NOMO-1 (cell line): ENCODE measurements at regions not wholly inside any gene's neighbourhood (a gene's known extent, or its start where the extent isn't known, plus 50 kb on each side); places are given as distances from the start of the nearest gene placed in this dataset.

ENCODE experiments used
- DNase-seq, 2 experiments: peaks; one replicate each; lab custom pipeline; 2025; ENCODE audit not compliant: unreplicated experiment in 2 of 2; lab: John Stamatoyannopoulos, UW

- no peak for DNase-seq
Measured at GRCh38 chr19:27896091-27896490, 1316.9 kb downstream of the UQCRFS1 start.

DNA sequence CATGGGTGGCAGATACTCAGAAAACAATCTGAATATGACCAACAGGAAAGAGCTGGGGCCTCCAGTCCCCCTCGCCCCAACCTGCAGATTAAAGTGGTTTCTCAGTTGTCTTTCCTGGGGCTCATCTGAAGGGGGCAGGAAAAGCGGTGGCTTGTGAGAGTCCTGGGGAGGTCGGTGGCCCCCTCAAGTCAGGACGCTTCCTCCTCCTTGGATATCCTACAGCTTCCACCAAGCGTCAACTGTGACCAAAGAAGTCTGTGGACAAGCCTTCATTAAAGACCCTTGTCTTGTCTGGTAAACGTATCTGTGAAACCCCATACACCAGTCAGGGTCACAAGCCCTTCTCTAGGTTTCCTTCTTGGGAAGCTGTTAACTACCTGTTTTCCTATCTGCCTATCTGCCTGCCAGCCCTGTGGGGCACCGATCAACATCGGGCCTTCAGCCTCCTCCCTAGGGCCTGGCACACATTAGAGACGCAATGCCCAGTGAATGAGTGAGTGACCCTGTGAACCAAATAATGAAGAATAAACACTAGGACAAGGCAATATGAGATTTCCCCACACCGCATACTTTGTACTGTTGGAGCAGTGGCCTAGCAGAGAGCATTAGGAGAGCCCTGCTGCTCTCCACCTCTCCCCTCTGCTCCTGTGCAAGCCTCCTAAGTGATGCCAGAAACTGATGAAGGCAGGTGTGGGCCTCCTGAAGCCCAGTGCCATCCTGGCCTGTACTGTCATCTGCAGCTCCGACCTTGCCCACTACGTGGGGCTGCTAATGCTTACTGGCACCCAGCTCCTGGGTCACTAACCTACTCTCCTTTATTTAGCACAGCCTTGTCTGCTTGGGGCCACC lies 1317.8 kb downstream of the UQCRFS1 start:
- no peak for DNase-seq

- no peak for DNase-seq
Measured at GRCh38 chr19:27892500-27892899, 1320.5 kb downstream of the UQCRFS1 start.

- DNase-seq: no peak
Measured at GRCh38 chr19:27891411-27891810, 1321.5 kb downstream of the UQCRFS1 start.

DNA sequence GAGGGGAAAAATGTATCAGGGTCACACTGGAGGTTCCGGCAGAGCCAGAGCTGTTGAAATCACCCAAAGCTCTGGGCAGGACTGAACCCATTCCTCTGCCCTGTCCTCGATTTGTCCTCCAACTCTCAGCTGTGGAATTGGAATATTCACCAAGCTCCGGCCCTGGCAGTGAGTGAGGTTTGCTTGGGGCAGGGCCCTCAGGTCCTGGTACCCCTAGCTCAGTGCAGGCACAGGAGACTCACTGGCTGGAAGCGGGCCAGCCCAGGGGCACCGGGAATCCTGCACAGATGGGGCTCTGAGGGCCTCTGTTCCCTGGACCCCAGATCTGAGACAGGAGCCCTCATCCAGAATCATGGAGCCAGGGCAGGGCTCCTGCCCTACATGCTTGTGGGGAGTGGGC lies 1322.3 kb downstream of the UQCRFS1 start:
- no peak for DNase-seq

DNA sequence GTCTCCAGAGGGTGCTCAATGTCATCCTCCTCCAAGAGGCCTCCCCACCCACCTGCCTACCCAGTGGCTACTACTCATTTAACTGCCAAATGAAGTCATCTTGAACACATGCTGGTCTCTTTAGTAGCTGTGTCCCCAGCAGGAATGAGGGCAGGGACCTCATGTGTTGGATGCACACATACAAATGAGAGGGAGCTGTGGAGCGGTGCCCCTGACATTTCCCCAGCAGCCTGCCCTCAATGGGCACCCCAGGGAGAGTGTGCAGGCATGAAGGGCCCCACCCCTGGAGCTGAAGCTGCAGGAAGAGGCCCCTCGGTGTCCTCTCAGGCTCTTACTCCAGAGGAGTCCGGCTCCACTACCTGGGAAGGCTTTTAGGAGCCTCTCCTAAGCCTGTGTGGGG lies 1322.7 kb downstream of the UQCRFS1 start:
- DNase-seq: no peak

- no peak for DNase-seq
Measured at GRCh38 chr19:27889156-27889555, 1323.8 kb downstream of the UQCRFS1 start.

DNA sequence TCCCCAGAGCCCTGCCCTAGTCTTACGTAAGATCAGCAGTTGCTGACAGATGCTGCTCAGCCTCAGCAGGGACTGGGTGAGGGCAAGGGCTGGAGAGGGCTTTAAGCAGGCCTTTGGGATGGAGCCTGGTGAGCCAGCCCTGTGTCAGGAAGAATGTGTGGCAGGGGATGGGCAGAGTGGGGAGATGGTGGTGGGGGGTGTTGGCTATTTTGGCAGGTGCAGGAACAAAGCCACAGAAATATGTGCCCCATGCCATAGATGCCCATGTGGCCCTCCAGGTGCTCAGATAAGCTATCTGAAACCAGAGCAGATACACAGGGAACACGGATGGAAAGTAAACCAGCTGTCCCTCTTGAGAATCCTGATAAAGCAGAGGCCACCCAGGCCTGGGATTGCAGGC lies 1325.0 kb downstream of the UQCRFS1 start:
- DNase-seq: no peak

GRCh38 chr19:27885359-27885758 lies 1327.6 kb downstream of the UQCRFS1 start:
- no peak for DNase-seq

- DNase-seq: no peak
Measured at GRCh38 chr19:27884376-27884775, 1328.6 kb downstream of the UQCRFS1 start.

- DNase-seq: no peak
Measured at GRCh38 chr19:27881213-27881612, 1331.7 kb downstream of the UQCRFS1 start.

DNA sequence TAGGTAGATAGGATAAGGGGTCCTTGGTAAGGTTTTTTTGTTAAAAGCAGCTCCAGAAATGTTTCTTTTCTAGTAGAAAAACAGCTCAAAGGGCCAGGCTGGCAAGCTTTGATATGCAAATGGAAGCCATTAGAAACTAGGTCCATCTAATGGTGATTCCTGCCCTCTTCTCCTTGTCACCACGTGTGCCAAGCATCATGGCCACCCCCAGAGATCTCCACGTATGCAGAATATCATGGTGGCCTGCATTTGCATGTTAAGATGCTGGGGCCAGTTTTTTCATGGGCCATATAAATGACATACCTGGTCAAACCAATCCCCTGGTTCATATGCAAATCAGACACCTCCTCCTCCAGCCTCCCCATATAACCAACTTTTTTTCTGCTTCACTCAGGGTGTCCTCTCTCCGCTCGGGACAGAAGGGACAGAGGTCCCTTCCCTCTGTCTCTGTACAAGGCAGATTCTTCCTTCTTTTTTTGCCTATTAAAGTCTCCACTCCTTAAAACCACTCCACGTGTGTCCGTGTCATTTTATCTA lies 1335.9 kb downstream of the UQCRFS1 start:
- DNase-seq: no peak

- DNase-seq: no peak
Measured at GRCh38 chr19:27876489-27876888, 1336.5 kb downstream of the UQCRFS1 start.

DNA sequence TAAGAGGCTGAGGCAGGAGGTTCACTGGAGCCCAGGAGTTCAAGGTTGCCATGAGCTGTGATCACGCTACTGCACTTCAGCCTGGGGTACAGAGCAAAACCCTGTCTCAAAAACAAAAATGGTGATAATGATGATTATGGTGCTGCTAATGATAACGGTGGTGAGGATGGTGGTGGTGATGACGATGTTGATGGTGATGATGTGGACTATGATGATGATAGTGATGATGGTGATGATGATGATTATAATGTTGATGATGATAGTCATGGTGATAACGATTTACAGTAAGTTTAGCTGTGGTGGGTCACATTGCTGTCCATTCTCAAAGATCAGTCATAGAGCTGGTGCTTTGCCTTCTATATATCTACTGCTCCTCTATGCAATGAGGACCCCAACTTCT lies 1340.6 kb downstream of the UQCRFS1 start:
- DNase-seq: no peak

GRCh38 chr19:27870293-27870692 lies 1342.7 kb downstream of the UQCRFS1 start:
- no peak for DNase-seq

DNA sequence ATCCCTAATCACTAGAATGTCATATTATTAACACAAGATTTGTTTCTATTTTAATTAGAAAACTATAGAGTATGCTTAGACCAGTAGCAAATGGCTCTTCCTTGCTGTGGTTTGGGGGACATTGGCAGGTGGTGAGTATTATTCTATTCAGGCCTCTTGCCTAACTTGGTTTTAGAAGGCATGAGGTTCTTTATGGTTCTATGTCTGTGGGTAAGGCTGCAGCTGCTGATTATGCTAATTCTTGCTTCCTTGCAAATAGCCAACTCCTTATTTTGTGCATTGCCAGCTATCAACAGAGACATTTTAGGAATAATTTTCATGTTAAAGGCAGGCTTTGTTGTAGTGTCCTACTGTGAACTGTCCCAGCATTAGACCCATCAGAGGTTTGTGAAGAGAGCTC lies 1344.9 kb downstream of the UQCRFS1 start:
- no peak for DNase-seq

GRCh38 chr19:27865927-27866777 lies 1346.8 kb downstream of the UQCRFS1 start:
- no peak for DNase-seq

DNA sequence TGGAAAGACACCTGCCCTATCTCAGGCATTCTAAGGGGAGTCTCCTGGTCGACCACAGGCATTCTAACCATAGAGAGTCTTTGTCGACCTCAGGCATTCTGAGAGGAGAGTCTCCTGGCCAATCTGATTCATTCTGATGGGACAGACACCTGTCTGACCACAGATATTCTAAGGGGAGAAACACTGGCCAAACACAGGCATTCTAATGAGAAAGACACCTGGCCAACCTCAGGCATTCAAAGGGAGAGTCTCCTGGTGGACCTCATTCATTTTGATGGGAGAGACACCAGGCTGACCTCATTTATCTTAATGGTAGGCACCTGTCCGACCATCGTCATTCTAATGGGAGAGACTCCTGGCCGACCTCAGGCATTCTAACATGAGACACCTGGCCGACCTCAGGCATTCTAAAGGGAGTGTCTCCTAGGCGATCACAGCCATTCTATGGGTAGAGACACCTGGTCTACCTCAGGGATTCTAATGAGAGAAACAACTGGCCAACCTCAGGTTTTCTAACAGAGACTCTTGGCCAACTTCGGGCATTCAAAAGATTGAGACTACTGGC lies 1351.5 kb downstream of the UQCRFS1 start:
- no peak for DNase-seq

GRCh38 chr19:27860309-27860934 lies 1352.5 kb downstream of the UQCRFS1 start:
- DNase-seq: no peak

- no peak for DNase-seq
Measured at GRCh38 chr19:27859689-27860088, 1353.3 kb downstream of the UQCRFS1 start.
